Psoas muscle (tissue), 7 donors: ENCODE measurements at regions not wholly inside any gene's neighbourhood (a gene's known extent, or its start where the extent isn't known, plus 50 kb on each side); places are given as distances from the start of the nearest gene placed in this dataset.

Experiments used
- ATAC-seq, 4 donors: fragments of 200-7000 bp; cut with Tn5 transposase; one replicate each; pipeline ENCODE4 v1.9.1; 2020; ENCODE audit warnings: moderate library complexity in 3 of 4, mild to moderate bottlenecking in 2 of 4
- DNase-seq, 2 donors: peaks; one replicate each; pipeline ENCODE4 v3.0.0-alpha.2; 2020
- H3K27ac ChIP-seq: fragments of 200-600 bp; one replicate; pipeline ENCODE4 v1.8.0; 2022
- H3K27me3 ChIP-seq, 3 donors: fragments of 200-600 bp in 1 of 3; one replicate each; pipeline versions ENCODE4 v1.6.1 to v1.8.0; 2013 to 2022; ENCODE audit warnings: low read length in 2 of 3, mild to moderate bottlenecking in 2 of 3, moderate library complexity in 1 of 3; ENCODE audit not compliant: insufficient read depth in 3 of 3
- H3K36me3 ChIP-seq, 2 donors: fragments of 200-600 bp in 1 of 2; one replicate each; pipeline versions ENCODE4 v1.6.1 to v1.8.0; 2013 to 2022; ENCODE audit warnings: low read depth in 1 of 2, mild to moderate bottlenecking in 1 of 2, moderate library complexity in 1 of 2; ENCODE audit not compliant: insufficient read depth in 1 of 2
- H3K4me1 ChIP-seq: fragments of 200-600 bp; one replicate; pipeline ENCODE4 v1.8.0; 2022
- H3K4me3 ChIP-seq: fragments of 200-600 bp; one replicate; pipeline ENCODE4 v1.8.0; 2022; ENCODE audit warnings: mild to moderate bottlenecking
- H3K9me3 ChIP-seq: fragments of 200-600 bp; one replicate; pipeline ENCODE4 v1.8.0; 2022
- CTCF ChIP-seq: fragments of 200-600 bp; IDR thresholded peaks from one replicate; pipeline ENCODE4 v1.8.0; 2022; ENCODE audit warnings: antibody characterized with exemption
- WGBS, 3 donors: extraction: QIAGEN DNeasy Blood & Tissue Kit; methylation state at CpG; one replicate each; pipeline versions ENCODE4 v1.1.6 to v1.1.7; 2013; 5-methylcytosine and 5-hydroxymethylcytosine counted together
- intact Hi-C, 2 donors: fragments of 100-400 bp; cut with DNase I; formaldehyde crosslinking; loops; one replicate each; pipeline versions ENCODE4 v1.11.0 to v1.14.2; 2022
- donor health status: healthy with polysubstance abuse.
- donor health status: DM: no; HTN: no; CAD: no; lungs with moderate emphysema.
- donor health status: Bipolar disorder and iron deficiency.
- donor health status: healthy.
- donor health status: DM: yes; HTN: yes; CAD: no.
- donor health status: DM: no; HTN: no; CAD: no.
- donor health status: DM: yes; HTN: yes; CAD: no.

GRCh38 chr20:21632031-21632734, 73.3 kb upstream of the PAX1 start:
- WGBS, 3 donors, result 29 to 48% (median 41%) methylated on average over 7 of the region's 7 CpGs
- no peaks in the 10 kb centered on the region for H3K4me1 ChIP-seq
- H3K27ac ChIP-seq, result no peak overlapping the region
- no peaks in the 10 kb centered on the region for H3K9me3 ChIP-seq
- intact Hi-C loops, result no loop called here
- TF ChIP-seq CTCF, result no peak
- DNase-seq, result no peak
- no peak overlapping the region for H3K4me3 ChIP-seq
- H3K27me3 ChIP-seq, result no peaks in the 10 kb centered on the region
- H3K36me3 ChIP-seq, result no peaks in the 10 kb centered on the region
- no peak for ATAC-seq

- TF ChIP-seq CTCF, result no peak
- 66 to 69% (median 67%) methylated on average over 4 of the region's 4 CpGs for WGBS, 3 donors
These were observed 76.7 kb upstream of the PAX1 start for GRCh38 chr20:21628800-21629199.

GRCh38 chr20:21623781-21624094, 81.7 kb upstream of the PAX1 start:
- Histone ChIP-seq H3K27ac (no peak overlapping the region), H3K9me3 (no peaks in the 10 kb centered on the region), H3K36me3 (no peaks in the 10 kb centered on the region), H3K4me3 (no peak overlapping the region), H3K27me3 (peaks cover 0 to 8% (median 0%) of the 10 kb centered on the region in 3 donors), H3K4me1 (no peaks in the 10 kb centered on the region)
- no peak for ATAC-seq
- no peak for DNase-seq
- 81 to 90% (median 81%) methylated on average over 1 of the region's 1 CpG for WGBS, 3 donors
- no peak for TF ChIP-seq CTCF
- intact Hi-C loops, result no loop called here

More at GRCh38 chr20:21628800-21629199, 76.7 kb upstream of the PAX1 start:
- DNase-seq (no peak), ATAC-seq (no peak)
- no peak overlapping the region for H3K4me3 ChIP-seq
- H3K27me3 ChIP-seq, result no peaks in the 10 kb centered on the region
- no peaks in the 10 kb centered on the region for H3K4me1 ChIP-seq
- H3K27ac ChIP-seq, result no peak overlapping the region
- no peaks in the 10 kb centered on the region for H3K9me3 ChIP-seq
- intact Hi-C loops, result no loop called here
- no peaks in the 10 kb centered on the region for H3K36me3 ChIP-seq

GRCh38 chr20:21623074-21623780, 82.2 kb upstream of the PAX1 start:
- no peak overlapping the region for H3K27ac ChIP-seq
- WGBS, 3 donors, result 44 to 52% (median 46%) methylated on average over 2 of the region's 2 CpGs
- DNase-seq, result no peak
- peaks cover 0 to 8% (median 0%) of the 10 kb centered on the region in 3 donors for H3K27me3 ChIP-seq
- intact Hi-C loops, result no loop called here
- H3K4me1 ChIP-seq, result no peaks in the 10 kb centered on the region
- H3K4me3 ChIP-seq, result no peak overlapping the region
- no peaks in the 10 kb centered on the region for H3K36me3 ChIP-seq
- ATAC-seq, result no peak
- no peaks in the 10 kb centered on the region for H3K9me3 ChIP-seq
- no peak for TF ChIP-seq CTCF
